ENCODE measurements at regions not wholly inside any gene's neighbourhood (a gene's known extent, or its start where the extent isn't known, plus 50 kb on each side); places are given as distances from the start of the nearest gene placed in this dataset.

- no peak for TF ChIP-seq NKRF (conservative IDR thresholded peaks at IDR 0.05)
- no peak for TF ChIP-seq CEBPB (IDR thresholded peaks at IDR 0.05; ENCODE audit: borderline replicate concordance in 1 of 2, low read depth in 2 of 2, low read length in 2 of 2)
- TF ChIP-seq CEBPZ (IDR thresholded peaks at IDR 0.05; ENCODE audit: low read depth, low read length): no peak
- no peak for TF ChIP-seq KDM1A (IDR thresholded peaks at IDR 0.05; ENCODE audit: borderline replicate concordance)
- peak; percentile 77 for TF ChIP-seq IKZF1 (conservative IDR thresholded peaks at IDR 0.05)
- no peak for TF ChIP-seq ASH2L (IDR thresholded peaks at IDR 0.05; ENCODE audit: borderline replicate concordance, low read depth)
- no peak for TF ChIP-seq JUND (IDR thresholded peaks at IDR 0.05; ENCODE audit: low read depth, low read length)
- TF ChIP-seq NFYA (IDR thresholded peaks at IDR 0.05; ENCODE audit: borderline replicate concordance, low read depth, low read length): no peak
- peak; percentile 32 for TF ChIP-seq ATF2 (IDR thresholded peaks at IDR 0.05; ENCODE audit: low read length)
- no peak for TF ChIP-seq HDGF (IDR thresholded peaks at IDR 0.05)
- TF ChIP-seq POU2F2 (IDR thresholded peaks at IDR 0.05; ENCODE audit: borderline replicate concordance, low read depth, low read length): no peak
- no peak for TF ChIP-seq ZNF592 (IDR thresholded peaks at IDR 0.05)
- peak; percentile 73 for TF ChIP-seq MTA2 (IDR thresholded peaks at IDR 0.05; ENCODE audit: low read depth)
- no peak for TF ChIP-seq SMAD5 (IDR thresholded peaks at IDR 0.05; ENCODE audit: low read depth)
- no peak for TF ChIP-seq GATAD2B (conservative IDR thresholded peaks at IDR 0.05; ENCODE audit: low read depth)
- TF ChIP-seq RAD51 (IDR thresholded peaks at IDR 0.05): no peak
- TF ChIP-seq SIN3A (IDR thresholded peaks at IDR 0.05; ENCODE audit: low read depth, low read length): no peak
- peak; percentile 90; the same call in 1 of the 2 replicates for TF ChIP-seq RELB (IDR thresholded peaks at IDR 0.05; ENCODE audit: low read depth)
- no peak for TF ChIP-seq BMI1 (IDR thresholded peaks at IDR 0.05; ENCODE audit: borderline replicate concordance)
These were observed 599.6 kb downstream of the INHBA start (continued) for GRCh38 chr7:41103331-41103730.

Data from GM12878 (cell line).